Neuronal stem cell (in vitro differentiated cells): ENCODE measurements at regions not wholly inside any gene's neighbourhood (a gene's known extent, or its start where the extent isn't known, plus 50 kb on each side); places are given as distances from the start of the nearest gene placed in this dataset.
"Not testable (repeated sequence)": the region's sequence is repeated elsewhere in the genome, so short reads cannot be mapped to it uniquely, and the experiment has no call there.

Source experiments
- DNase-seq: peaks from one replicate; pipeline ENCODE4 v3.0.0-alpha.2; 2013; ENCODE audit warnings: low spot score
- H2AFZ ChIP-seq: one replicate; pipeline ENCODE4 v1.6.1; 2013; ENCODE audit warnings: mild to moderate bottlenecking, low read length, inconsistent platforms
- H2AK5ac ChIP-seq: 2 replicates; pipeline ENCODE4 v1.6.1; 2013; ENCODE audit warnings: low read depth, mild to moderate bottlenecking, inconsistent platforms, low read length, moderate library complexity, mixed read lengths
- H2BK120ac ChIP-seq: 2 replicates; pipeline ENCODE4 v1.6.1; 2013; ENCODE audit warnings: low read depth, mild to moderate bottlenecking, inconsistent platforms, low read length, moderate library complexity, mixed read lengths
- H2BK12ac ChIP-seq: one replicate; pipeline ENCODE4 v1.6.1; 2013; ENCODE audit warnings: low read length, inconsistent platforms
- H2BK15ac ChIP-seq: 2 replicates; pipeline ENCODE4 v1.6.1; 2013; ENCODE audit warnings: mild to moderate bottlenecking, low read length, inconsistent platforms, mixed read lengths
- H2BK5ac ChIP-seq: one replicate; pipeline ENCODE4 v1.6.1; 2013; ENCODE audit warnings: inconsistent platforms, mild to moderate bottlenecking, low read length, moderate library complexity
- H3K14ac ChIP-seq: one replicate; pipeline ENCODE4 v1.6.1; 2013; ENCODE audit warnings: low read length, inconsistent platforms
- H3K18ac ChIP-seq: 2 replicates; pipeline ENCODE4 v1.6.1; 2013; ENCODE audit warnings: low read length, inconsistent platforms
- H3K23ac ChIP-seq: 2 replicates; pipeline ENCODE4 v1.6.1; 2013; ENCODE audit warnings: low read depth, mild to moderate bottlenecking, mixed read lengths, low read length, inconsistent platforms; ENCODE audit not compliant: poor library complexity
- H3K27ac ChIP-seq: replicated peaks from 3 replicates; pipeline ENCODE4 v1.5.1; 2013; ENCODE audit warnings: low read length, inconsistent platforms
- H3K27me3 ChIP-seq, 3 experiments: 2 replicates each; pipeline ENCODE4 v1.6.1; 2013; ENCODE audit warnings: low read length in 3 of 3, mild to moderate bottlenecking in 2 of 3, inconsistent platforms in 1 of 3, low read depth in 1 of 3, mixed read lengths in 1 of 3, moderate library complexity in 1 of 3; ENCODE audit not compliant: control insufficient read depth in 3 of 3, insufficient read depth in 3 of 3
- H3K36me3 ChIP-seq, 2 donors: replicated peaks in 1 of 2; 2 replicates each; pipeline ENCODE4 v1.6.1; 2013; ENCODE audit warnings: low read length in 2 of 2; ENCODE audit not compliant: control insufficient read depth in 2 of 2, insufficient read depth in 2 of 2
- H3K4ac ChIP-seq: 2 replicates; pipeline ENCODE4 v1.6.1; 2013; ENCODE audit warnings: inconsistent platforms, mild to moderate bottlenecking, low read length, moderate library complexity
- H3K4me1 ChIP-seq, 2 donors: 1 replicate in 1 of 2; 2 replicates in 1 of 2; pipeline ENCODE4 v1.6.1; 2013; ENCODE audit warnings: low read length in 2 of 2, low read depth in 1 of 2; ENCODE audit not compliant: control insufficient read depth in 2 of 2, insufficient read depth in 1 of 2
- H3K4me2 ChIP-seq: one replicate; pipeline ENCODE4 v1.6.1; 2013; ENCODE audit warnings: mild to moderate bottlenecking, low read length, inconsistent platforms; ENCODE audit not compliant: insufficient read depth, poor library complexity, severe bottlenecking
- H3K4me3 ChIP-seq, 2 donors: 2 replicates each; pipeline ENCODE4 v1.5.1; 2013; ENCODE audit warnings: low read length in 2 of 2, mild to moderate bottlenecking in 2 of 2, inconsistent platforms in 1 of 2, moderate library complexity in 1 of 2
- H3K79me1 ChIP-seq: one replicate; pipeline ENCODE4 v1.6.1; 2013; ENCODE audit warnings: low read depth, mild to moderate bottlenecking, inconsistent platforms, low read length, moderate library complexity
- H3K9ac ChIP-seq: one replicate; pipeline ENCODE4 v1.6.1; 2013; ENCODE audit warnings: mild to moderate bottlenecking, low read depth, low read length, inconsistent platforms; ENCODE audit not compliant: poor library complexity
- H3K9me3 ChIP-seq, 2 donors: replicated peaks in 1 of 2; 2 replicates each; pipeline versions ENCODE3 to v1.6.1; 2013; ENCODE audit warnings: low read length in 2 of 2, mild to moderate bottlenecking in 2 of 2, inconsistent platforms in 1 of 2, low read depth in 1 of 2, mixed read lengths in 1 of 2, moderate library complexity in 1 of 2; ENCODE audit not compliant: control insufficient read depth in 2 of 2, insufficient read depth in 1 of 2
- H4K8ac ChIP-seq: one replicate; pipeline ENCODE4 v1.6.1; 2013; ENCODE audit warnings: low read depth, mild to moderate bottlenecking, inconsistent platforms, low read length, moderate library complexity
- H4K91ac ChIP-seq: one replicate; pipeline ENCODE4 v1.6.1; 2013; ENCODE audit warnings: low read length, low read depth, mild to moderate bottlenecking, inconsistent platforms; ENCODE audit not compliant: poor library complexity
- WGBS, 2 donors: extraction: QIAGEN DNeasy Blood & Tissue Kit; methylation state at CpG; one replicate each; pipeline ENCODE4 v1.1.7; 2013; ENCODE audit warnings: missing lambda C conversion rate in 2 of 2, mixed read lengths in 1 of 2; ENCODE audit not compliant: insufficient read length in 2 of 2, insufficient replicate concordance in 1 of 2; ENCODE audit errors: extremely low coverage in 2 of 2; 5-methylcytosine and 5-hydroxymethylcytosine counted together

DNA sequence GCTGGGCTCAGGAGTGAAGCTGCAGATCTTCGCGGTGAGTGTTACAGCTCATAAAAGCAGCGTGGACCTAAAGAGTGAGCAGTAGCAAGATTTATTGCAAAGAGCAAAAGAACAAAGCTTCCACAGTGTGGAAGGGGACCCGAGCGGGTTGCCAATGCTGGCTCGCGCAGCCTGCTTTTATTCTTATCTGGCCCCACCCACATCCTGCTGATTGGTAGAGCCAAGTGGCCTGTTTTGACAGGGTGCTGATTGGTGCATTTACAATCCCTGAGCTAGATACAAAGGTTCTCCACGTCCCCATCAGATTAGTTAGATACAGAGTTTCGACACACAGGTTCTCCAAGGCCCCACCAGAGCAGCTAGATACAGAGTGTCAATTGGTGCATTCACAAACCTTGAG, 77.6 kb upstream of the RPRML start:
- H3K4me1 ChIP-seq, H3K27ac ChIP-seq, H3K27me3 ChIP-seq, H3K23ac ChIP-seq, DNase-seq, H2AFZ ChIP-seq, H2BK120ac ChIP-seq, H3K14ac ChIP-seq, H3K79me1 ChIP-seq, H3K4me2 ChIP-seq, H3K4me3 ChIP-seq, H4K91ac ChIP-seq, H3K4ac ChIP-seq, H2BK5ac ChIP-seq, H3K18ac ChIP-seq, H3K9me3 ChIP-seq, H2AK5ac ChIP-seq, H2BK12ac ChIP-seq, H2BK15ac ChIP-seq, H4K8ac ChIP-seq, H3K9ac ChIP-seq: not testable (repeated sequence)
- peaks cover 4 to 48% of the 10 kb centered on the region in 2 donors for H3K36me3 ChIP-seq
- WGBS, 2 donors = no CpG with 5 or more reads among the region's 9 CpGs
